ENCODE measurements at regions not wholly inside any gene's neighbourhood (a gene's known extent, or its start where the extent isn't known, plus 50 kb on each side); places are given as distances from the start of the nearest gene placed in this dataset.

DNA sequence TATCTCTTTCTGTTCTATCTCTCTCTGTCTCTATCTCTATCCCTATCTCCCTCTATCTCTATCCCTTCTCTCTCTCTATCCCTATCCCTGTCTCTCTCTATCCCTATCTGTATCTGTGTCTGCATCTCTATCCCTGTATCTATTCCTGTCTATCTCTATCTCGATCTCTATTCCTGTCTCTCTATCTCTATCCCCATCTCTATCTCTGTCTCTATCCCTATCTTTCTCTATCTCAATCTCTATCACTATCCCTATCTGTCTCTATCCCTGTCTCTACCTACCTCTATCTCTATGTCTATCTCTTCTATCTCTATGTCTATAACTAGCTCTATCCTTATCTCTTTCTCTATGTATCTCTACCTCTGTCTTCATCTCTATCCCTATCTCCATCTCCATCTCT, 141.4 kb upstream of the KCNJ6 start:
- no peak for DNase-seq (ENCODE audit: low read depth, low spot score)
- H3K9me3 ChIP-seq (ENCODE audit: control insufficient read depth, insufficient read depth, low read depth, low read length): no peaks in the 10 kb centered on the region
- no peaks in the 10 kb centered on the region for H3K36me3 ChIP-seq (ENCODE audit: control insufficient read depth, insufficient read depth, low read length)
- BruUV-seq (replicated peaks): no TSS peak
- H3K27ac ChIP-seq (ENCODE audit: low read length): no peak overlapping the region
- ATAC-seq: no peak
- no peaks in the 10 kb centered on the region for H3K27me3 ChIP-seq (ENCODE audit: control insufficient read depth, insufficient read depth, low read length)
- intact Hi-C loops (cut with micrococcal nuclease; ENCODE audit: unreplicated experiment) (no loop called here), in situ Hi-C loops (cut with HindIII; ENCODE audit: low pct_unique_long_range_greater_than_20kb, low sequenced_read_pairs) (no loop called here)
- no peaks in the 10 kb centered on the region for H3K4me1 ChIP-seq (ENCODE audit: control insufficient read depth, insufficient read depth, low read length)
- ChIA-PET CTCF (no interaction called here), POLR2A (no interaction called here)
- TF ChIP-seq, protein P1, sequence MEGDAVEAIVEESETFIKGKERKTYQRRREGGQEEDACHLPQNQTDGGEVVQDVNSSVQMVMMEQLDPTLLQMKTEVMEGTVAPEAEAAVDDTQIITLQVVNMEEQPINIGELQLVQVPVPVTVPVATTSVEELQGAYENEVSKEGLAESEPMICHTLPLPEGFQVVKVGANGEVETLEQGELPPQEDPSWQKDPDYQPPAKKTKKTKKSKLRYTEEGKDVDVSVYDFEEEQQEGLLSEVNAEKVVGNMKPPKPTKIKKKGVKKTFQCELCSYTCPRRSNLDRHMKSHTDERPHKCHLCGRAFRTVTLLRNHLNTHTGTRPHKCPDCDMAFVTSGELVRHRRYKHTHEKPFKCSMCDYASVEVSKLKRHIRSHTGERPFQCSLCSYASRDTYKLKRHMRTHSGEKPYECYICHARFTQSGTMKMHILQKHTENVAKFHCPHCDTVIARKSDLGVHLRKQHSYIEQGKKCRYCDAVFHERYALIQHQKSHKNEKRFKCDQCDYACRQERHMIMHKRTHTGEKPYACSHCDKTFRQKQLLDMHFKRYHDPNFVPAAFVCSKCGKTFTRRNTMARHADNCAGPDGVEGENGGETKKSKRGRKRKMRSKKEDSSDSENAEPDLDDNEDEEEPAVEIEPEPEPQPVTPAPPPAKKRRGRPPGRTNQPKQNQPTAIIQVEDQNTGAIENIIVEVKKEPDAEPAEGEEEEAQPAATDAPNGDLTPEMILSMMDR (IDR thresholded peaks at IDR 0.05): no peak
- TF ChIP-seq SIN3A (IDR thresholded peaks at IDR 0.05; ENCODE audit: borderline replicate concordance, insufficient read depth, low read depth, low read length) (no peak), POLR2AphosphoS5 (IDR thresholded peaks at IDR 0.05; ENCODE audit: low read depth, low read length) (no peak), TCF7L2 (IDR thresholded peaks at IDR 0.05; ENCODE audit: low read depth, low read length) (no peak)
- TF ChIP-seq, protein P2, sequence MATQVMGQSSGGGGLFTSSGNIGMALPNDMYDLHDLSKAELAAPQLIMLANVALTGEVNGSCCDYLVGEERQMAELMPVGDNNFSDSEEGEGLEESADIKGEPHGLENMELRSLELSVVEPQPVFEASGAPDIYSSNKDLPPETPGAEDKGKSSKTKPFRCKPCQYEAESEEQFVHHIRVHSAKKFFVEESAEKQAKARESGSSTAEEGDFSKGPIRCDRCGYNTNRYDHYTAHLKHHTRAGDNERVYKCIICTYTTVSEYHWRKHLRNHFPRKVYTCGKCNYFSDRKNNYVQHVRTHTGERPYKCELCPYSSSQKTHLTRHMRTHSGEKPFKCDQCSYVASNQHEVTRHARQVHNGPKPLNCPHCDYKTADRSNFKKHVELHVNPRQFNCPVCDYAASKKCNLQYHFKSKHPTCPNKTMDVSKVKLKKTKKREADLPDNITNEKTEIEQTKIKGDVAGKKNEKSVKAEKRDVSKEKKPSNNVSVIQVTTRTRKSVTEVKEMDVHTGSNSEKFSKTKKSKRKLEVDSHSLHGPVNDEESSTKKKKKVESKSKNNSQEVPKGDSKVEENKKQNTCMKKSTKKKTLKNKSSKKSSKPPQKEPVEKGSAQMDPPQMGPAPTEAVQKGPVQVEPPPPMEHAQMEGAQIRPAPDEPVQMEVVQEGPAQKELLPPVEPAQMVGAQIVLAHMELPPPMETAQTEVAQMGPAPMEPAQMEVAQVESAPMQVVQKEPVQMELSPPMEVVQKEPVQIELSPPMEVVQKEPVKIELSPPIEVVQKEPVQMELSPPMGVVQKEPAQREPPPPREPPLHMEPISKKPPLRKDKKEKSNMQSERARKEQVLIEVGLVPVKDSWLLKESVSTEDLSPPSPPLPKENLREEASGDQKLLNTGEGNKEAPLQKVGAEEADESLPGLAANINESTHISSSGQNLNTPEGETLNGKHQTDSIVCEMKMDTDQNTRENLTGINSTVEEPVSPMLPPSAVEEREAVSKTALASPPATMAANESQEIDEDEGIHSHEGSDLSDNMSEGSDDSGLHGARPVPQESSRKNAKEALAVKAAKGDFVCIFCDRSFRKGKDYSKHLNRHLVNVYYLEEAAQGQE (IDR thresholded peaks at IDR 0.05; ENCODE audit: insufficient read depth in 1 of 2, low read depth in 2 of 2, low read length in 1 of 2): no peak
- H3K4me3 ChIP-seq (ENCODE audit: low read depth in 2 of 2, low read length in 2 of 2): no peak overlapping the region

DNA sequence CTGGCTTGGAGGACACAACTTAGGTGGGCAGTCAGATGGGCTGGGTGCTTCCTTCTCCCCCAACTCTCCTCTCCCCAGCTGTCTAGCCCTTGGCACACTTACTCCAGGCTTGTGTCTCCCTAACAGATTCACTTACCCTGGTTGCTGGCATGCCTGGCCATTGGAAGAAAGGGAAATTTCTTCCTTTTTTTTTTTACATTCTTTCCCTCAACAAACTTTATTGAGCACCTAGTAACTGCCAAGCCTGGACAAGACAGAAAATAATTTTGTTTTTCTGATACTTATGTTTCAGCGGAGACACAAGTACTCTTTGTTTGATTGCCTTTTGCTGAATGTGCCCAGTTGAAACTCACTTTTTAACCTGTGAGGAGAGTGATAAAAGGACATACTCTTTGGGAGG, 144.3 kb upstream of the KCNJ6 start:
- DNase-seq (ENCODE audit: low read depth, low spot score): no peak
- no peak for ATAC-seq
- Histone ChIP-seq H3K27ac (ENCODE audit: low read length) (no peak overlapping the region), H3K4me3 (ENCODE audit: low read depth in 2 of 2, low read length in 2 of 2) (no peak overlapping the region), H3K27me3 (ENCODE audit: control insufficient read depth, insufficient read depth, low read length) (no peaks in the 10 kb centered on the region), H3K9me3 (ENCODE audit: control insufficient read depth, insufficient read depth, low read depth, low read length) (no peaks in the 10 kb centered on the region), H3K4me1 (ENCODE audit: control insufficient read depth, insufficient read depth, low read length) (no peaks in the 10 kb centered on the region), H3K36me3 (ENCODE audit: control insufficient read depth, insufficient read depth, low read length) (no peaks in the 10 kb centered on the region)
- POLR2A ChIA-PET: no interaction called here
- intact Hi-C loops (cut with micrococcal nuclease; ENCODE audit: unreplicated experiment): no loop called here
- BruUV-seq (replicated peaks): no TSS peak
- TF ChIP-seq, protein P2 (IDR thresholded peaks at IDR 0.05; ENCODE audit: insufficient read depth in 1 of 2, low read depth in 2 of 2, low read length in 1 of 2): no peak
- TF ChIP-seq POLR2AphosphoS5 (IDR thresholded peaks at IDR 0.05; ENCODE audit: low read depth, low read length) (no peak), SIN3A (IDR thresholded peaks at IDR 0.05; ENCODE audit: borderline replicate concordance, insufficient read depth, low read depth, low read length) (no peak), TCF7L2 (IDR thresholded peaks at IDR 0.05; ENCODE audit: low read depth, low read length) (no peak)
- TF ChIP-seq, protein P1 (IDR thresholded peaks at IDR 0.05): no peak
- in situ Hi-C loops (cut with HindIII; ENCODE audit: low pct_unique_long_range_greater_than_20kb, low sequenced_read_pairs): no loop called here
- CTCF ChIA-PET: no interaction called here
